HEK293 (cell line): ENCODE measurements at regions not wholly inside any gene's neighbourhood (a gene's known extent, or its start where the extent isn't known, plus 50 kb on each side); places are given as distances from the start of the nearest gene placed in this dataset.

ENCODE experiments used
- CTCF ChIA-PET: fragments of 350-600 bp; formaldehyde crosslinking; extraction: SDS; loops from one replicate; lab custom pipeline; 2021; ENCODE audit warnings: antibody characterized with exemption; lab: Yijun Ruan, JAX
- POLR2A ChIA-PET: fragments of 300-600 bp; formaldehyde crosslinking; extraction: SDS; loops from one replicate; lab custom pipeline; 2020; ENCODE audit warnings: antibody characterized with exemption, inconsistent platforms; lab: Yijun Ruan, JAX
- H3K27ac ChIP-seq: fragments of 200-500 bp; sonication (Bioruptor generic); 2 replicates; pipeline ENCODE4 v1.5.1; 2014; ENCODE audit warnings: low read depth, low read length, control low read depth, inconsistent platforms; ENCODE audit errors: extremely low read depth
- H3K36me3 ChIP-seq, 2 experiments: fragments of 200-500 bp in 1 of 2; sonication (Bioruptor generic) in 1 of 2; 1 replicate in 1 of 2; 2 replicates in 1 of 2; pipeline ENCODE4 v1.5.1; 2014 to 2017; ENCODE audit warnings: inconsistent platforms in 2 of 2, low read length in 2 of 2; ENCODE audit not compliant: control insufficient read depth in 2 of 2, insufficient read depth in 1 of 2
- H3K4me1 ChIP-seq: fragments of 200-500 bp; sonication (Bioruptor generic); 2 replicates; pipeline ENCODE4 v1.5.1; 2014; ENCODE audit warnings: mild to moderate bottlenecking, low read length, inconsistent platforms; ENCODE audit not compliant: control insufficient read depth, insufficient read depth
- H3K4me3 ChIP-seq: 2 replicates; pipeline ENCODE4 v1.5.1; 2011; ENCODE audit warnings: low read depth, mild to moderate bottlenecking, control low read depth, low read length, moderate library complexity
- H3K9me3 ChIP-seq: fragments of 200-500 bp; sonication (Bioruptor generic); 2 replicates; pipeline ENCODE4 v1.5.1; 2014; ENCODE audit warnings: low read depth, low read length, inconsistent platforms; ENCODE audit not compliant: control insufficient read depth, insufficient read depth
- EGR2 ChIP-seq: fragments of 450-650 bp; formaldehyde crosslinking; IDR thresholded peaks from 2 replicates; pipeline ENCODE4 v1.5.1; 2016; ENCODE audit warnings: low read depth, missing biosample characterization, missing genetic modification characterization
- GLI4 ChIP-seq: fragments of 450-650 bp; formaldehyde crosslinking; IDR thresholded peaks from 2 replicates; pipeline ENCODE4 v1.5.1; 2016; ENCODE audit warnings: missing biosample characterization, missing genetic modification characterization
- KLF8 ChIP-seq: fragments of 450-650 bp; formaldehyde crosslinking; IDR thresholded peaks from 2 replicates; pipeline ENCODE4 v1.5.1; 2016; ENCODE audit warnings: missing biosample characterization, missing genetic modification characterization
- PATZ1 ChIP-seq: fragments of 450-650 bp; formaldehyde crosslinking; IDR thresholded peaks from 2 replicates; pipeline ENCODE4 v1.5.1; 2016; ENCODE audit warnings: missing biosample characterization, missing genetic modification characterization
- PRDM10 ChIP-seq: fragments of 450-650 bp; formaldehyde crosslinking; IDR thresholded peaks from 2 replicates; pipeline ENCODE4 v1.5.1; 2016; ENCODE audit warnings: missing biosample characterization, missing genetic modification characterization
- ZFHX2 ChIP-seq: fragments of 450-650 bp; formaldehyde crosslinking; conservative IDR thresholded peaks from 2 replicates; pipeline ENCODE4 v1.5.1; 2016; ENCODE audit warnings: missing biosample characterization, missing genetic modification characterization
- ZIC2 ChIP-seq: fragments of 450-650 bp; formaldehyde crosslinking; IDR thresholded peaks from 2 replicates; pipeline ENCODE4 v1.5.1; 2016; ENCODE audit warnings: missing biosample characterization, missing genetic modification characterization
- ZNF114 ChIP-seq: fragments of 450-650 bp; formaldehyde crosslinking; IDR thresholded peaks from 2 replicates; pipeline ENCODE4 v1.5.0; 2017; ENCODE audit warnings: missing biosample characterization, missing genetic modification characterization
- ZNF16 ChIP-seq: fragments of 450-650 bp; formaldehyde crosslinking; IDR thresholded peaks from 2 replicates; pipeline ENCODE4 v1.5.1; 2016; ENCODE audit warnings: low read depth, missing biosample characterization, missing genetic modification characterization
- ZNF174 ChIP-seq: fragments of 450-650 bp; formaldehyde crosslinking; IDR thresholded peaks from 2 replicates; pipeline ENCODE4 v1.5.0; 2017; ENCODE audit warnings: missing biosample characterization, mild to moderate bottlenecking, missing genetic modification characterization
- ZNF223 ChIP-seq: fragments of 450-650 bp; formaldehyde crosslinking; IDR thresholded peaks from 2 replicates; pipeline ENCODE4 v1.5.1; 2016; ENCODE audit warnings: missing biosample characterization, missing genetic modification characterization
- ZNF274 ChIP-seq, 2 experiments: fragments of 200-500 bp in 1 of 2; fragments of 450-650 bp in 1 of 2; sonication (Bioruptor generic) in 1 of 2; formaldehyde crosslinking in 1 of 2; IDR thresholded peaks; 2 replicates each; pipeline versions ENCODE4 v1.5.1 to v1.6.1; 2014 to 2016; ENCODE audit warnings: borderline replicate concordance in 1 of 2, inconsistent platforms in 1 of 2, low read length in 1 of 2, missing biosample characterization in 1 of 2, missing genetic modification characterization in 1 of 2
- ZNF311 ChIP-seq: fragments of 450-650 bp; formaldehyde crosslinking; IDR thresholded peaks from 2 replicates; pipeline ENCODE4 v1.5.1; 2017; ENCODE audit warnings: missing biosample characterization, missing genetic modification characterization, borderline replicate concordance
- ZNF404 ChIP-seq: fragments of 450-650 bp; formaldehyde crosslinking; IDR thresholded peaks from 2 replicates; pipeline ENCODE4 v1.5.1; 2017; ENCODE audit warnings: missing biosample characterization, missing genetic modification characterization
- ZNF560 ChIP-seq: fragments of 450-650 bp; formaldehyde crosslinking; IDR thresholded peaks from 2 replicates; pipeline ENCODE4 v1.5.1; 2017; ENCODE audit warnings: missing biosample characterization, missing genetic modification characterization, borderline replicate concordance
- ZNF623 ChIP-seq: fragments of 450-650 bp; formaldehyde crosslinking; IDR thresholded peaks from 2 replicates; pipeline ENCODE4 v1.5.1; 2016; ENCODE audit warnings: missing biosample characterization, missing genetic modification characterization
- ZNF626 ChIP-seq: fragments of 450-650 bp; sonication (Bioruptor Pico); formaldehyde crosslinking; IDR thresholded peaks from 2 replicates; pipeline ENCODE4 v1.5.1; 2018; ENCODE audit warnings: missing biosample characterization, missing genetic modification characterization, inconsistent platforms
- ZNF660 ChIP-seq: fragments of 450-650 bp; IDR thresholded peaks from 2 replicates; pipeline ENCODE4 v1.5.1; 2018; ENCODE audit warnings: missing biosample characterization, mild to moderate bottlenecking, missing genetic modification characterization
- ZNF664 ChIP-seq: fragments of 450-650 bp; formaldehyde crosslinking; IDR thresholded peaks from 2 replicates; pipeline ENCODE4 v1.5.1; 2016; ENCODE audit warnings: missing biosample characterization, missing genetic modification characterization
- ZNF704 ChIP-seq: fragments of 450-650 bp; formaldehyde crosslinking; IDR thresholded peaks from 2 replicates; pipeline ENCODE4 v1.5.1; 2016; ENCODE audit warnings: missing biosample characterization, missing genetic modification characterization
- ZNF792 ChIP-seq: fragments of 450-650 bp; formaldehyde crosslinking; IDR thresholded peaks from 2 replicates; pipeline ENCODE4 v1.5.1; 2016; ENCODE audit warnings: missing biosample characterization, missing genetic modification characterization
- ZNF837 ChIP-seq: fragments of 450-650 bp; formaldehyde crosslinking; IDR thresholded peaks from 2 replicates; pipeline ENCODE4 v1.5.1; 2016; ENCODE audit warnings: missing biosample characterization, missing genetic modification characterization
- ZSCAN23 ChIP-seq: fragments of 450-650 bp; formaldehyde crosslinking; IDR thresholded peaks from 2 replicates; pipeline ENCODE4 v1.5.1; 2016; ENCODE audit warnings: missing biosample characterization, missing genetic modification characterization
- ZSCAN30 ChIP-seq: fragments of 450-650 bp; IDR thresholded peaks from 2 replicates; pipeline ENCODE4 v1.5.1; 2018; ENCODE audit warnings: missing biosample characterization, mild to moderate bottlenecking, missing genetic modification characterization, moderate library complexity

GRCh38 chr14:75371297-75371696 lies 56.5 kb upstream of the JDP2 start:
- no peak overlapping the region for H3K4me3 ChIP-seq
- no peaks in the 10 kb centered on the region for H3K9me3 ChIP-seq
- POLR2A ChIA-PET: no interaction called here
- CTCF ChIA-PET: no interaction called here
- TF ChIP-seq ZNF16 (tag by site-specific recombination) (no peak), PATZ1 (tag by site-specific recombination) (no peak)
- H3K4me1 ChIP-seq: no peaks in the 10 kb centered on the region
- H3K27ac ChIP-seq: no peak overlapping the region
- no peaks in the 10 kb centered on the region for H3K36me3 ChIP-seq

GRCh38 chr14:75372260-75372659 lies 55.6 kb upstream of the JDP2 start:
- TF ChIP-seq ZNF792 (tag by site-specific recombination) (no peak), ZNF623 (tag by site-specific recombination) (no peak), ZNF626 (tag by site-specific recombination) (no peak), ZNF837 (tag by site-specific recombination) (no peak), ZFHX2 (tag by site-specific recombination) (no peak), ZSCAN23 (tag by site-specific recombination) (no peak), ZNF560 (tag by site-specific recombination) (no peak)
- POLR2A ChIA-PET: no interaction called here
- no peaks in the 10 kb centered on the region for H3K4me1 ChIP-seq
- H3K9me3 ChIP-seq: no peaks in the 10 kb centered on the region
- H3K36me3 ChIP-seq: no peaks in the 10 kb centered on the region
- H3K27ac ChIP-seq: no peak overlapping the region
- CTCF ChIA-PET: interaction anchor here (0.7 kb wide), 1 partner anchor 9 kb away, joined by 5 read pairs; no protein-coding TSS in a partner anchor
- H3K4me3 ChIP-seq: no peak overlapping the region

- Histone ChIP-seq H3K36me3 (no peaks in the 10 kb centered on the region), H3K27ac (no peak overlapping the region), H3K4me1 (no peaks in the 10 kb centered on the region), H3K9me3 (no peaks in the 10 kb centered on the region), H3K4me3 (no peak overlapping the region)
- peak; percentile 27; the same call in 1 of the 2 replicates for TF ChIP-seq ZIC2
- no peak for TF ChIP-seq ZNF274 (IDR thresholded peaks at IDR 0.05; ENCODE audit: low read length)
- TF ChIP-seq ZNF274 (tag by site-specific recombination; IDR thresholded peaks at IDR 0.05; ENCODE audit: borderline replicate concordance): no peak
- TF ChIP-seq GLI4 (tag by site-specific recombination): no peak
- TF ChIP-seq ZNF223: no peak
- TF ChIP-seq ZNF114 (tag by site-specific recombination): no peak
- TF ChIP-seq ZNF660: no peak
- CTCF ChIA-PET: no interaction called here
- POLR2A ChIA-PET: no interaction called here
Measured at GRCh38 chr14:75373133-75373532, 54.7 kb upstream of the JDP2 start.

- Histone ChIP-seq H3K9me3 (no peaks in the 10 kb centered on the region), H3K4me1 (no peaks in the 10 kb centered on the region), H3K27ac (no peak overlapping the region), H3K36me3 (no peaks in the 10 kb centered on the region), H3K4me3 (no peak overlapping the region)
- ChIA-PET POLR2A (no interaction called here), CTCF (no interaction called here)
- no peak for TF ChIP-seq ZNF404 (tag by site-specific recombination)
- TF ChIP-seq PRDM10 (tag by site-specific recombination): no peak
- TF ChIP-seq ZNF664 (tag by site-specific recombination): no peak
- no peak for TF ChIP-seq EGR2 (tag by site-specific recombination)
- no peak for TF ChIP-seq ZSCAN30 (tag by site-specific recombination)
- TF ChIP-seq KLF8 (tag by site-specific recombination): no peak
- no peak for TF ChIP-seq ZNF311 (tag by site-specific recombination)
- no peak for TF ChIP-seq ZNF174 (tag by site-specific recombination)
- TF ChIP-seq ZNF704 (tag by site-specific recombination): no peak
Measured at GRCh38 chr14:75373616-75374015, 54.2 kb upstream of the JDP2 start.
